Fibroblast of lung (primary cell): ENCODE measurements at regions not wholly inside any gene's neighbourhood (a gene's known extent, or its start where the extent isn't known, plus 50 kb on each side); places are given as distances from the start of the nearest gene placed in this dataset.

Experiments
- DNase-seq, 2 donors: peaks; one replicate each; pipeline versions ENCODE4 v3.0.0 to v3.0.0-alpha.2; 2010; ENCODE audit warnings: low read depth in 2 of 2
- H2AFZ ChIP-seq: 2 replicates; pipeline ENCODE4 v1.5.1; 2012; ENCODE audit warnings: low read length, control low read depth, inconsistent platforms
- H3K27ac ChIP-seq: 2 replicates; pipeline ENCODE4 v1.5.1; 2011; ENCODE audit warnings: low read length, control low read depth; ENCODE audit not compliant: insufficient read depth
- H3K27me3 ChIP-seq: 2 replicates; pipeline ENCODE4 v1.5.1; 2011; ENCODE audit warnings: mild to moderate bottlenecking, low read length; ENCODE audit not compliant: control insufficient read depth, insufficient read depth
- H3K36me3 ChIP-seq: 2 replicates; pipeline ENCODE4 v1.5.1; 2011; ENCODE audit warnings: low read length; ENCODE audit not compliant: control insufficient read depth, insufficient read depth
- H3K4me1 ChIP-seq: 2 replicates; pipeline ENCODE4 v1.5.1; 2011; ENCODE audit warnings: low read length; ENCODE audit not compliant: control insufficient read depth, insufficient read depth; ENCODE audit errors: extremely low read depth
- H3K4me2 ChIP-seq: 2 replicates; pipeline ENCODE4 v1.5.1; 2011; ENCODE audit warnings: low read length, control low read depth; ENCODE audit not compliant: insufficient read depth; ENCODE audit errors: extremely low read depth
- H3K4me3 ChIP-seq, 4 experiments: fragments of 200-600 bp in 1 of 4; sonication (generic) in 1 of 4; replicated peaks in 1 of 4; 2 replicates each; pipeline ENCODE4 v1.5.1; 2011 to 2016; ENCODE audit warnings: low read length in 4 of 4, low read depth in 3 of 4, mild to moderate bottlenecking in 3 of 4, control low read depth in 2 of 4, inconsistent platforms in 1 of 4, mixed read lengths in 1 of 4; ENCODE audit not compliant: insufficient read depth in 1 of 4; ENCODE audit errors: control extremely low read depth in 1 of 4
- H3K79me2 ChIP-seq: 2 replicates; pipeline ENCODE4 v1.5.1; 2012; ENCODE audit warnings: mild to moderate bottlenecking, low read length, inconsistent platforms; ENCODE audit not compliant: control insufficient read depth, insufficient read depth
- H3K9ac ChIP-seq: 2 replicates; pipeline ENCODE4 v1.5.1; 2011; ENCODE audit warnings: mild to moderate bottlenecking, low read length, control low read depth; ENCODE audit not compliant: insufficient read depth
- H3K9me3 ChIP-seq: 2 replicates; pipeline ENCODE4 v1.5.1; 2012; ENCODE audit warnings: low read depth, low read length; ENCODE audit not compliant: control insufficient read depth, insufficient read depth
- H4K20me1 ChIP-seq: 2 replicates; pipeline ENCODE4 v1.5.1; 2011; ENCODE audit warnings: low read length; ENCODE audit not compliant: control insufficient read depth, insufficient read depth; ENCODE audit errors: extremely low read depth
- EZH2 ChIP-seq: IDR thresholded peaks from 2 replicates; pipeline ENCODE4 v1.5.1; 2012; ENCODE audit warnings: low read length, control low read depth, mild to moderate bottlenecking; ENCODE audit errors: missing control alignments
- TF ChIP-seq, protein P1 (sequence below), 2 donors: IDR thresholded peaks in 1 of 2; conservative IDR thresholded peaks in 1 of 2; 1 replicate in 1 of 2; 2 replicates in 1 of 2; pipeline ENCODE4 v1.5.1; 2011 to 2012; ENCODE audit warnings: low read length in 2 of 2, control low read depth in 1 of 2, inconsistent platforms in 1 of 2, low read depth in 1 of 2, mild to moderate bottlenecking in 1 of 2

DNA sequence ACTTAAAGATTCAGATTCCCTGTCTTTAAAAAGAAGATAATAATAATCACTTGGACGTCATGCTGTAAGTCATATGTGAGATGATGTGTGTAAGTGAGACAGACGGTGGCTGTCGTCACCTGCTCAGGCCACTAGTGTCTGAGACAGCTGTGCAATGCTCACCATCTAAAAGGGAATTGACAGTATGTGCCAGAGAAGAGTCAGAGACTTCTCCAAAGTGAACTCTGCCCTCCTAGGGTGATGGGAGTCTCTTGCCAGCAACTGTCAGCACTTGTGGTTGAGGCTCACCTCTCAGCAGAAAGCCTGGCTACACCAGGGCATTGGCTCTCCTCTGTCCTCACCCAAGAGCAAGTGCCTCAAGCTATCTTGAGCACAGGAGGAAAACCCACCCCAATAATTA, 131.6 kb upstream of the DNAJC10 start:
- Histone ChIP-seq H3K27ac (no peak overlapping the region), H3K9ac (no peak overlapping the region), H4K20me1 (no peaks in the 10 kb centered on the region), H3K36me3 (no peaks in the 10 kb centered on the region), H3K79me2 (no peaks in the 10 kb centered on the region), H3K4me3 (no peak overlapping the region), H3K4me1 (peaks cover 4% of the 10 kb centered on the region), H3K27me3 (no peaks in the 10 kb centered on the region), H3K4me2 (no peak overlapping the region), H2AFZ (no peak overlapping the region), H3K9me3 (no peaks in the 10 kb centered on the region)
- no peak for TF ChIP-seq EZH2
- TF ChIP-seq, protein P1, sequence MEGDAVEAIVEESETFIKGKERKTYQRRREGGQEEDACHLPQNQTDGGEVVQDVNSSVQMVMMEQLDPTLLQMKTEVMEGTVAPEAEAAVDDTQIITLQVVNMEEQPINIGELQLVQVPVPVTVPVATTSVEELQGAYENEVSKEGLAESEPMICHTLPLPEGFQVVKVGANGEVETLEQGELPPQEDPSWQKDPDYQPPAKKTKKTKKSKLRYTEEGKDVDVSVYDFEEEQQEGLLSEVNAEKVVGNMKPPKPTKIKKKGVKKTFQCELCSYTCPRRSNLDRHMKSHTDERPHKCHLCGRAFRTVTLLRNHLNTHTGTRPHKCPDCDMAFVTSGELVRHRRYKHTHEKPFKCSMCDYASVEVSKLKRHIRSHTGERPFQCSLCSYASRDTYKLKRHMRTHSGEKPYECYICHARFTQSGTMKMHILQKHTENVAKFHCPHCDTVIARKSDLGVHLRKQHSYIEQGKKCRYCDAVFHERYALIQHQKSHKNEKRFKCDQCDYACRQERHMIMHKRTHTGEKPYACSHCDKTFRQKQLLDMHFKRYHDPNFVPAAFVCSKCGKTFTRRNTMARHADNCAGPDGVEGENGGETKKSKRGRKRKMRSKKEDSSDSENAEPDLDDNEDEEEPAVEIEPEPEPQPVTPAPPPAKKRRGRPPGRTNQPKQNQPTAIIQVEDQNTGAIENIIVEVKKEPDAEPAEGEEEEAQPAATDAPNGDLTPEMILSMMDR (conservative IDR thresholded peaks at IDR 0.05 in 1 of 2, IDR thresholded peaks at IDR 0.05 in 1 of 2; ENCODE audit: low read depth in 1 of 2, low read length in 2 of 2), result no peak
- no peak for DNase-seq

DNA sequence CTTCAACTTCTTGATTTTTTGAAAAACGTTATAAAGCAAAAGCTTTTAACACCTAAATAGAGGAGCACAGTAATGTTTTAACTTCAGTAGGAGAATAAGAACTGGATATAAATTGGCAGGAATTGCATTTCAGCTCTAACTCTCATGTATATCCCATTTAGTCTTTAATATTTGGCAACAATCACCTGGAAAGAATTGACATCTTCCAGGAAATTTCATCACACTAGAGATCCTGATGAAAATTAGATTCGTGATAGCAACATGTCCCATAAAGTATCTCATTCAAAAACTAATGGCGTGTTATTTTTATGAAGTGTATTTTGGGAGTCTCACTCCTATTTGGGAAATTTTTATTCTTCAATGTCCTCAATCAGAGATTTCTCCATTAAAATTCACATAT, 131.1 kb upstream of the DNAJC10 start:
- H4K20me1 ChIP-seq, result no peaks in the 10 kb centered on the region
- no peak overlapping the region for H2AFZ ChIP-seq
- no peak overlapping the region for H3K9ac ChIP-seq
- DNase-seq, result no peak
- no peak overlapping the region for H3K27ac ChIP-seq
- no peaks in the 10 kb centered on the region for H3K79me2 ChIP-seq
- no peaks in the 10 kb centered on the region for H3K9me3 ChIP-seq
- peaks cover 4% of the 10 kb centered on the region for H3K4me1 ChIP-seq
- no peak for TF ChIP-seq EZH2
- TF ChIP-seq, protein P1 (conservative IDR thresholded peaks at IDR 0.05 in 1 of 2, IDR thresholded peaks at IDR 0.05 in 1 of 2; ENCODE audit: low read depth in 1 of 2, low read length in 2 of 2), result no peak
- H3K4me2 ChIP-seq, result no peak overlapping the region
- H3K36me3 ChIP-seq, result no peaks in the 10 kb centered on the region
- H3K4me3 ChIP-seq, result no peak overlapping the region
- H3K27me3 ChIP-seq, result no peaks in the 10 kb centered on the region

DNA sequence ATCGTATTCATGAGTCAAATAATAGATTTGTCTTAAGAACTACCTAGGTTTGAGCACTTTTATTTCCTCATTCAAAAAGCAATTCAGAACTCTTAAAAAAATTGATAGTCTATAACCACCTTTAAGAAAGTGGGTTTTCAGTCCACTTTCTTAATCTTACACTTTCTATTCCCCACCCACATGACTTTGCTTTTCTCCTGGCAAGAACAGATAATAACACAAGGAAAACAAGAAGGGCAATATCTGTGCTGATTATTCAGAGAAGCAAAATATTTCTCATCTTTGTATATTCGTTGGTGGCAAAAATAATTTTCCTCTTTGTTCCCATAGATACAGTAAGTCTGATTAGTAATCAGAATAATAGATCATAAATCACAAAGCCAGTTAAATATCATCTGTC, 130.6 kb upstream of the DNAJC10 start:
- H3K4me1 ChIP-seq, result peaks cover 4% of the 10 kb centered on the region
- H3K4me3 ChIP-seq, result no peak overlapping the region
- no peak overlapping the region for H2AFZ ChIP-seq
- no peak overlapping the region for H3K9ac ChIP-seq
- H3K4me2 ChIP-seq, result no peak overlapping the region
- H4K20me1 ChIP-seq, result no peaks in the 10 kb centered on the region
- H3K9me3 ChIP-seq, result no peaks in the 10 kb centered on the region
- TF ChIP-seq EZH2, result no peak
- TF ChIP-seq, protein P1 (conservative IDR thresholded peaks at IDR 0.05 in 1 of 2, IDR thresholded peaks at IDR 0.05 in 1 of 2; ENCODE audit: low read depth in 1 of 2, low read length in 2 of 2), result no peak
- no peaks in the 10 kb centered on the region for H3K79me2 ChIP-seq
- H3K27ac ChIP-seq, result no peak overlapping the region
- H3K27me3 ChIP-seq, result no peaks in the 10 kb centered on the region
- H3K36me3 ChIP-seq, result no peaks in the 10 kb centered on the region
- no peak for DNase-seq
